HG03565 (cell line): ENCODE measurements at regions not wholly inside any gene's neighbourhood (a gene's known extent, or its start where the extent isn't known, plus 50 kb on each side); places are given as distances from the start of the nearest gene placed in this dataset.

Experiments used
- ATAC-seq: cut with Tn5 transposase; IDR thresholded peaks from one replicate; pipeline ENCODE4 v1.9.1; 2021; ENCODE audit warnings: mild to moderate bottlenecking, moderate library complexity; ENCODE audit not compliant: unreplicated experiment

DNA sequence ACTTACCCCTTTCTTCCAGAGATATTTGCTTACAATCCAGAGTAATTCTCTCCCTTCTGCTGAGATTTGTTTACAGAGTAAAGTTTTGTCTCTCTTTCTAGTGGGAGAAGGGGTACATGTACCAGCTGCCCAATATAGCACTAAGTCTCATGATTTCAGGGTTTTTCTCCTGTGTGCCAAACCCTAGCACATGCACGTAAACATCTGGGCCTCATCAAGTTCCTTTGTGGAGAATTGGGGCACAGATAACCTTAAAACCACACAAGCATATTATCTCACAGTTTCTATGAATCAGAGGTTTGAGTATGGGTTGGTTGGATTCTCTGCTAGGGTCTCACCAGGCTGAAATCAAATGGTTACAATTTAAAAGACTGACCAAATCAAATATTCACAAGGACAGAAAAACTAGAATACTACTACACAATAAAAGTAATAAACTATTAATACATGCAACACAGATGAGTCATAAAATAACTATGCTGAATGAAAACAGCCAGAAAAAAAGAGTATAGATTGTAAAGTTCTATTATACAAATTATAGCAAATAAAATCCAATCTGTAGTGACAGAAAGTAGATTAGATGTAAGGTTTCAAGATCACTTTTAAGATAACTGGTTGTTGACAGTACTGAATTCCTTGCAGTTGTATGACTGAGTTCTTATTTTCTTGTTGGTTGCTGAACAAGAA, 347.4 kb upstream of the PTBP2 start:
- no peak for ATAC-seq

DNA sequence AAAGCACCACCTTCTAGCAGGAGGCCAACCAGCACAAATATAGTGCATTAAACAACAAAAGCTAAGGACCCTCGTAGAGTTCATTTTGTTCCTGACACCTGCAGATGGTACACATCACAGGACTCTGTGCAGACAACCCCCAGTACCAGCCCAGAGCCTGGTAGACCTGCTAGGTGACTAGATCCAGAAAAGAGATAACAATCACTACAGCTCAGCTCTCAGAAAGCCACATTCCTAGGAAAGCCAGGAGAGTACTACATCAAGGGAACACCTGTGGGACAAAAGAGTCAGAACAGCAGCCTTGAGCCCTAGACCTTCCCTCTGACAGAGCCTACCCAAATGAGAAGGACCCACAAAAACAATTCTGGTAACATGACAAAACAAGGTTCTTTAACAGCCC, 344.7 kb upstream of the PTBP2 start:
- no peak for ATAC-seq

DNA sequence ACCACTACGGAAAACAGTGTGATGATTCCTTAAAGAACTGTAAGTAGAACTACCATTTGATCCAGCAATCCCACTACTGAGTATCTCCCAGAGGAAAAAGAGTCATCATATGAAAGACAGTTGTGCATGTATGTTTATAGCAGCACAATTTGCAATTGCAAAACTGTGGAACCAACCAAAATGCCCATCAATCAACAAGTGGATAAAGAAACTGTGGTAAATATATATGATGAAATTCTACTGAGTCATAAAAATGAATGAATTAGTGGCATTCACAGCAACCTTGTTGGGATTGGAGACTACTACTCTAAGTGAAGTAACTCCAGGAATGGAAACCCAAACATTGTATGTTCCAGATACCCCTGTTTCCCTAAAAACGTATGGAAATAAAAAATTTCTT, 337.0 kb upstream of the PTBP2 start:
- ATAC-seq: no peak

DNA sequence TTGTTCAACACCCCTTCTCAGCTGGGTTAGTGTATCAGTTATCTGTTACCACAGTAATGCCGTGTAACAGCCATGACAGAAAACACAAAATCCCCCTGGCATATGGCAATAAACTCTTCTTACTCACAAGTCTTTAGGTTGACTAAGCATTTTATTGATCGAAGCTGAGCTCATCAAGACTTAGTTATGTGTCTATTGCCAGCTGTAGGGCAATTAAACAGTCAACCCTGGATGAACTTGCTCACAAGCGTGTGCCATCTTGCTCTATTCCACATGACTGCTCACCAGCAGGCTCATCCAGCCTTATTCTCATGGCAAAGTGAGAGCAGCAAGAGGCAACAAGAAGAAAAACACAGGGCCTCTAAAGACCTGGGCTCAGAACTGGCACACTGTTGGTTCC, 333.8 kb upstream of the PTBP2 start:
- ATAC-seq: no peak

DNA sequence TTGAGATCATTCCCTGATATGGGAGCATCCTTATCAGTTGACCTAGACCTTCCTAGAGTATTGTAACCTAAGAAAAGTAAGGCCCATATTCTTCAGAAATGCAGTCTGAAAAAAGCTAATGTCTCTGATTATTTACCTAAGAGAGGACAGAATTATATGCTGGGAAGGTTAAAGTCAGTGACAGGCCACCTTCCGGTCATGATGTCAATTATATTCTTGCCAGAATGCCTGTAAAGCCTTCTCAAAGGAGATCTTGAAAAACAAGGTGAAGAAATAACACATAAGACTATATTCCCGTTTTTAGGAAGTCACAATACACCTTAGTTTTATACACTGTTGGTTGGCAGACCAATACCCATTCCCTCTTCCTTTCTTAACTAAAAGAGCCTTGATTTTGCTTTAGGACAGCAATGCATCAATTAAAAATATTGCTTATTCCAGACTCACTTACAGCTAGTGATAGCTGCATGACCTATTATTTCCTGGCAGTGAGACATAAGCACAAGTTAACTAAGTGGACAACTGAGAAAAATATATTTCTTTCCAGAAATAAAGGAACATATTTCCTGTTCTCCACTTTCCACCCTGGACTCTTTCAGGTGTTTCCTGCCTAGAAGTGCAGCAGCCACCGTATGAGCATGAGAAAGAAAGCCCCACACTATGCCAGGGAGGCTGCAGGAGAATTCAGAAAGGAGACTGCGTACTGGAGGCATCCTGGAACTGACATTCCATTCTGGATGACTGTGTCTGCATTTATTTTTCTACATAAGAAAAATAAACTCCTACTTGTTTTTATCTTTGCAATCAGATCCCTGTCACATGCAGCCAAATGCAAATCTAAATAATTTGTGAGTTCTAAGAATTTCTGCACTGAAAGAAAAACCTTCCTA, 332.9 kb upstream of the PTBP2 start:
- no peak for ATAC-seq

DNA sequence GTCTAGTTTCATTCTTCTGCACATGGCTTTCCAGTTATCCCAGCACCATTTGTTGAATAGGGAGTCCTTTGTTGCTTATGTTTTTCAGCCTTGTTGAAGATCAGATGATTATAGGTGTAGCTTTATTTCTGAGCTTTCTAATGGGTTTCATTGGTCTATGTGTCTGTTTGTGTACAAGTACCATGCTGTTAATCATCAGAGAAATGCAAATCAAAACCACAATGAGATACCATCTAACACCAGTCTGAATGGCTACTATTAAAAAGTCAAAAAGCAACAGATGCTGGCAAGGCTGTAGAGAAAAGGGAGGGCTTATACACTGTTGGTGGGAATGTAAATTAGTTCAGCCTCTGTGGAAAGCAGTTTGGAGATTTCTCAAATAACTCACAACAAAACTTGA, 321.5 kb upstream of the PTBP2 start:
- ATAC-seq: no peak

DNA sequence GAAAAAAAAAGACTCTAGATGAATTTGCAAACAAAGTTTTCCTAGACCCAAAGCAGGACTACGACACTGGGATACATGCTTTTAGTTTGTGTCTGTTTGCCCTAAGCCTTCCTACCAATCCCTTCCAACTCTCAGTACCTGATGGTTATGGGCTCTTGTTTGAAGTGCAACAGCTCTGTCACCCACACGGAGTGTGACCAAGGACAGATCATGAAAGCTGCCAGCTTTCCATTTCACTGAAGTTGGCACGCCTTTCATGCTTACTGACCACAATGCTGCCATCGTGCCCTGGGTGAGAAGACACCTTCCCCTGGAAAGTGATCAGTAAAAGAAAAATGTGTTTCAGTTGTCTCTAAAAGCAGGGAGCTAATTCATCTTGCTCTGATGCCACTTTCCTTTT, 312.5 kb upstream of the PTBP2 start:
- no peak for ATAC-seq

DNA sequence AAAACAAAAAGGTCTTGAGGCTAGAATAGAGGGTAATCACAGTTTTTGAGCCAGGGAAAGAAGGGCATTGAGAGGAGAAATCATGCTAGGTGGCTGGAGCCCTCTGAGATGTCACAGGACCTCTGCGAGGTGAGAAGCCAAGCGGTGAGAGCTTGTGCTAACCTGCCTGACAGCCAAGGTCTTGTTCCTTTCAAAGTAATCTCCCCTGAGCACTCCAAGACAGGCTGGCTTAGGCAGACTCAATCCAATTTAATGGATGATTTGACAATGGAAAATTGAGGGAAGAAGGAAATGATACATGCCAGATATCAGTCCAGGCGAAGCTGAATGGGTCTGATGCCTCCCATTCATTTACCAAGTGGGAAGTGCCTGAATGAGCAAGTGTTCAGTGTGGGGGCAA, 311.9 kb upstream of the PTBP2 start:
- ATAC-seq: no peak

DNA sequence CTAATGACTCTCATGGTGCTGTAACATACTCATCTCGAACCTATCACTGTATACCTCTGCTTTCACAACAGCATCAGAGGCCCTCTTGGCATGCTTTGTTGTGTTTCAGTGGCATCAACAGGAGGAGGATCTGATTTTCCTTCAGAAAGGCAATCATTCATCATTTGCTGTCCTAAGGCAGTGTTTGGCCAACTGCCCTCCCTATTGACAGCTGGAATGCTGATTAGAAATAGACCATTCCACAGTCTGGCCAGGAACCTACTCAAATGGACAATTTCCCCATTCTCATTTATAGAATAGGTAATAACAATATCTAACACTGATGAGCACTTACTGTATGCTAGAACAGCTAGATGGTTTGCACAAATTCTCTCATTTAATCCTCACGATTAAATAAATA, 310.6 kb upstream of the PTBP2 start:
- ATAC-seq: no peak

DNA sequence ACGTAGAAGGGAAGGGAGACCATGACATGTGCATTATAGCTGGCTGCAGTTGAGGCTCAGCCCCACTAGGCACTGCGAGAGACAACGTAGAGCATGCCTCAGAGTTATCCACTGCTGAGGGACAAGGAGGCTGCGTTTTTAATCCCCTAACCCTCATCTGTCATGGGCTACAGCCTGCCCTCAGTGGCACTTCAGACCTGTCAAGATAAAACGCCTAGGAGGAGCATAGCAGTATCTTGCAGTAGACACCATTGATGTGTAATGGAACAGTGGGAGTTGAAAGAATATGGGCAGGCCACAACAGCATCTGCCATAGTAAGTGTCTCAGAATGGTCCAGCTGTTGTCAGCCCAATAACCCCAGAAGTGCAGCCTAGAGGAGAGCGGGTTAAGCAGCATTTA, 307.0 kb upstream of the PTBP2 start:
- ATAC-seq: no peak

DNA sequence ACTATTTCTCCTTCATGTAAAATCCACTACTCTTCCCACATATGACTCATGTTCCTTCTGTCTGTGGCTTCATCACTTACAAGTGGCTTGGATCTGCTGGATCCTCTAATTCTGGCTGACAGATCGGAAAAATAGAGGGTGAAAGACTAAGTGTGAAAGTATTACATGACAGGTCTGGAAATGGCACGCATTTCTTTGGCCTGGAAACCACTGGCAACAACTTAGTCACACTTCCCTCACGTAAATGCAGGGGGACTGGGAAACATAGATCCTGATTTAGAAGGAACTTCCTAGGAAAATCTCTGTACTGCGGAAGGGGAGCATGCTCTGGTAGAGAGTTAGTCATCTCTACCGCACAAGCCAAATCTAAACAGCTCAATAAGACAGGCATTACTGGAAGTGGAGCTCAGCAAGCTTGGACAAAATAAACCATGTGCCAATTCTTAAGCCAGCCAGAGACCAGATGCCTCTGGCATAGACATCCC, 305.4 kb upstream of the PTBP2 start:
- ATAC-seq: no peak

DNA sequence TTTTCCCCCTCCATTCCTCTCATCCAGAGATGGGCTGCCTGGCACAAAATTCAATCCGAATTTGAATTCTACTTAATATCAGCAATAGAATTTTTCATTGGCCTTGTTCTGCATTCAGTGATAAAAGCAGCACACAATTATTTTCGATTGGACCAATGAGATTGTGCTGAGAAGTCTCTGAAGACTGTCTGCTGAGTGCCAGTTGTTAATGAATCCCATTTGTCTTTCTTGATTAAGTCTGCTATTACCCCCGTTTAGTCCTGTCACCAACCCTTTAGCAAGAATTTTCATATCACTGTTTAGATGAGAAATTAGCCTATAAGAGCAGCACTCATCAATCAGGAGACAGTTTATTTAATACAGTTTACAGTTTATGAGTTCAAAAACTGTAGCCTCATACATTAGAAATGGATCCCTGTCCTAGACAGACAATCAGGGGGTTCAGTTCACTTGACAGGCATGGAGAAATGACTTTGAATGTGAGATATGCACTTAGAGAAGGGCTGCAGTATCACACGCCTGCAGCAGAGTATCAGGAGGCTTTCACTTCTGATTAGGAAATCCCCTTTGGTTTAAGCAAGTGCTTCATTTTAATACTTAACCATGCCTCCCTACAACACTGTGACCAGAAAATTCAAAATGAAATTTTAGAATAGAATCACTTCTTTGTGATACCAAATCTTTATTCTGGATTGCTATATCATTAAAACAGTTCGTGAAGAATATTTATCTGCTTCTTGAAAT, 304.7 kb upstream of the PTBP2 start:
- peak; percentile 98 for ATAC-seq

DNA sequence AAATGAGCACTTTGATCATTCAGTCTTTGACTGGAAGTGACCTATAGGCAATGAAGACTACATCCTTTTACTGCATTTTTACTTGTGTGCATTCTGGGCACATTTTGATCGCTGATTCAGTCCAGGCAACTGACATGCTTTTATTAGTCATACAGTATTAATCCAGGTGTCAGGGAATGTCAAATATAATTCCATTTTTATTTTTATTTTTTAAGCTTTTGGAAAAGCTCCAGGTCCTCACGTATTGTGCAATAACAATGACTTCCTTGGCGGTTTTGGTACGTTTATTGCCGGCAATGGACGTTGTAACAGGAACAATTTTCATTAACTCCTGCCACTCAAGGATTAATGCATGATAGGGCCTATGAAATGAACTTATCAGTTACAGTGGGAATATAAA, 302.6 kb upstream of the PTBP2 start:
- ATAC-seq: no peak

DNA sequence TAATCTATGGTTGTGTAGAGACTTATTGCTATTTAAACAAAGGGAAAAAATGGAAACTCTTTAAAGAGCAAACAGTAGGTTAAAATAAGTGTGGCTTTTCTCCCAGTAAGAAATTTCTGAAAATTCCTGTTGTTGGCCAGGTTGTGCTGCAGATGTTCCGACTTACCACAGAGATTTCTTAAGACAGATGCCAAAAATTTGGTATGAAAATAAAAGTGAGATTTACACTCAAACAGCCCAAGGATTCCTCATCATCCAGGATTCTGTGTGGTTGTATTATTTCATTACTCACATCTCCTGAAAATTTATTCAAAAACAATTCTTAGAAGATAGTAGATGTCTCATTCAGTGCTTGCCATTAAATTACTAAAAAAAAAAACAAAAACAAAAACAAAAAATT, 296.7 kb upstream of the PTBP2 start:
- no peak for ATAC-seq

DNA sequence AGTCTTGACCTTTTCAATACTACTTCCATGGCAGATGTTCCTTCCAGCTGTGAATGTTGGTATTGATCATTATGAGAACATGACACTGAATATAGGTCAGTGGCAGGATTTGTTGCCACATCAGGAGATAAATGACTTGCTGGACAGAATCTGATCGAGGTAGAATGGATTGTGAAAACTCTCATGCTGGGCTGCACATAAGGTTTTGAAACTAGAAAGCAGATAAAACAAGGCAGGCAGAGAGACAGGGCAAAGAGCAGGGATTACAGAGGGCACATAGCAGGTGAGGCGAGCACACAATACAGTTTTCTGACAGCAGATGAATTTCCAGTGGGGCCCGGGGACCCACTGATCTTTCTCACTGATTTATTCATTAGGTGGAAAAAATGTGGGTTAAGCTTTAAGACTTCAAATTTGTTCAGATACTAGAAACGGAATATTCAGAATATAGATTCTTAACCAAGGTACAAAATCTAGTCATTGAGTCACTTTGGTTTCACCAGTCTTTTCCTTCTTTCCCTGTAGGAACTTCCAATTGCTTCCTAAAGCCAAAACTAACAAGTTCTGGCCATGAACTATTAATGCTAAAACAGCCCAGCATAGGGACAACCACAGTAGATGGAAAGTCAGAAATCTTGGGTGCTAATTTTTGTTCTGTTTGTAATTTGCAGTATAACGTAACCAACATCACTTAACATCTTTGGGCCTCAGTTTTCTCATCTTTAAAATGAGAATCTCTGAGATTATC, 296.0 kb upstream of the PTBP2 start:
- no peak for ATAC-seq

DNA sequence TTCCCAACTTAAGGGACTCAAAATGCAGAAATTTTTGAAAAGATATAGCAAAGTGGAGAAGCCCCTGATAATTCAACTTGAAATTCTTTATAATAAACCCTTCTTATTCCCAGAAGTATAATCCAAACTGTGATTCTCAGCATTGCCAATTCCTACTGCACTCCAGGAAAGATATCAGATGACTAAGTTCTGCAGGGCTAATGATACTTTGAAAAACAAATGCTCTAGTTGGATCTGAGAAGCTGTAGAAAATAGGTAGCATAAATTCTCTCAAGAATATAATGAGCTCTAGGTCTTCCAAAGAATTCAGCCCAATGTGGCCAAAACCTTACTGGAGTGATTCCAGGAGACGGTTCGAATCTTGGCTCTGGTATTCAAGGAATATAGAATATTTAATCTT, 294.0 kb upstream of the PTBP2 start:
- ATAC-seq: no peak

DNA sequence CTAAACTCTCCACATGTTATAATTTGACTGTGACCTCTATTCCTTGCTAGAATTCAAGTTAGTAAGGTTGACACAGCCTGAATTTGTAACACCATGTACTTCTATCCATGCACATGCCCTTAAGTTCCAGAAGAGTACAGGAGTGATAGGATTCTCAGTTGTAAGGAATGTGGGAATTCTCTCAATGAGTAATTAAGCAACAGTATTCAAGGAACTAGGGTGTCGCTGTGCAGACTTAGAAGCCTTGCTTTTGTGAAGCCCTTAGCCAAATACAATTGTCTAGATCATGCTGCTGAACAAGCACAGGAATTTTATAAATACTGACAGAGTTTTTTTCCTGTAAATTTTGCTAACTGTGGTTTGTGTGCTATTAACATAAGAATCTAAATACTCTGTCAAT, 276.3 kb upstream of the PTBP2 start:
- no peak for ATAC-seq

DNA sequence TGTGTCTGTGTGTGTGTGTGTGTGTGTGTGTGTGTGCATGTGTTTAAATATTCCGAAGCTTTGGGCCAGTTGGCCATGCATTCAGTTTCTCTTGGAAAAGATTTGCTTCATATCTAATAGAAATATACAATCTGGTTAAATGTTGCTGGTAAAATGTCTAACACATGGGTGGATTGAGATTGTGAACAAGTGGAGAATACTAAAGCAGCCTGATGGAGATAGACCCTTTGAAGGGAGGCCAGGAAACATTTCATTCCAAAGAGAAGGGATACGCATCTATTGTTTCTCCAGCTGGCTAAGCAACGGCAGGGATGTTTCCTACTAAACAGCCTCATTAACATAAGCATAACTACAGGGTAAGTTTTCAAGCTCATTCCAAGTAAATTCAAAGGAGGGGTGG, 257.5 kb upstream of the PTBP2 start:
- ATAC-seq: no peak

DNA sequence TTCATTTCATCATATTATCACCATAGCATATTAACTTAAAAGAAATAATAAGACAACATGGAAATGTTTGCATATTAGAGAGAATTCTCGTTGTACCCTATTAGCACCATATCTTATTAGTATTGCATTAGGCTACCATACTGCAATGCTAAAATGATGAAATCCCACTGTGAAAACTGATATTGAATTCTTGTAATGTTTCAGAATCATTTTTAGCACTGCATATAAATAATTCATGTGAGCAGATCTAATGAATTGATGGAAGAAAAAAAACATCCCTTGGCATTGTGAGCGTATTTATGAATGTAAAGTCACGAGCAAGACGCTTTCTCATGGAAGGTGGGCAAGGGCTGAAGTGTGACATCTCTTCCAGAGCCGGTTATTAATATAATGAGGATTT, 257.1 kb upstream of the PTBP2 start:
- ATAC-seq: no peak

DNA sequence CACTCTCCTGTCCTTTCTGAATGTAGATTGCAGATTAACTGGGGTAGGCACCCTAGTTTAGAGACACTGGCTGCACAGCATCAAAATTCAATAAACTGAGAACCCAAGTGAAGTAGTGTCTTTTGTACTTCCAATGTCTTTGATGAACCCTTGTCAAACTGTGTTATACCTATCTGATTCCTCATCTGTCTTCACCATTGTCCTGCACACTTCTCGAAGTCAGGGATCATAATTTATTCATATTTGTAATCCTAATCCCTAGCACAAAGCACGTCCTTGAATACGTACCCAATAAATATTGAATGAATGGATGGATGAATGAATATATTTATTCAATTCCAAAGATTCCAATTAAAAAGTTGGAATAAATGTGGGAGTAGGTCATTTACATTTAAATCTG, 256.6 kb upstream of the PTBP2 start:
- no peak for ATAC-seq

DNA sequence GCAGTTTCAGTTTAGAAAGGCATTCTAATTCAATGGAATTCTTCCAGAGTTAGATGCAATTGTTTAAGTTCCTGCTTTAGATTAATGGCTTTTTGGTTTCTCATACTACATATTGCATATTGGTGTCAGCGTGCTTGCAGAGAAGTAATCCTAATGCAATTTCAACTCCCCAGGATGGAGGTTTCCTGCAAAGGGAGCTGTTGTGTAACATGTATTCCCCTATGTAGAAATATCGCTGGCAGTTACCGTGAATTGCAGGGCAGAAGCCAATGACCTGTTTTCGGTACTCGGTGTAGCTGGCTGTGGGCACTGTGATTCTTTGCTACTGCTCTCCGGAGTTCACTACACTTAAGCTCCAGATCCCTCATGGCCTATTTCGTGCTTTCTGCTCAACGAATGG, 256.1 kb upstream of the PTBP2 start:
- no peak for ATAC-seq
